ENCODE measurements at regions not wholly inside any gene's neighbourhood (a gene's known extent, or its start where the extent isn't known, plus 50 kb on each side); places are given as distances from the start of the nearest gene placed in this dataset.

- H3K4me3 Mint-ChIP-seq: no peak overlapping the region
- no peaks in the 10 kb centered on the region for H3K4me1 Mint-ChIP-seq
- no peaks in the 10 kb centered on the region for H3K27me3 Mint-ChIP-seq
- H3K9me3 Mint-ChIP-seq: peaks cover 4% of the 10 kb centered on the region
- no peak overlapping the region for H3K27ac Mint-ChIP-seq
- no peaks in the 10 kb centered on the region for H3K36me3 Mint-ChIP-seq (ENCODE audit: low read depth)
- ATAC-seq (replicated peaks): no peak
These were observed 334.7 kb upstream of the DACH1 start for GRCh38 chr13:72201726-72202125.

GRCh38 chr13:72199640-72200039 is 332.6 kb upstream of the DACH1 start:
- no peaks in the 10 kb centered on the region for H3K4me1 Mint-ChIP-seq
- H3K27ac Mint-ChIP-seq: no peak overlapping the region
- H3K27me3 Mint-ChIP-seq: no peaks in the 10 kb centered on the region
- no peak overlapping the region for H3K4me3 Mint-ChIP-seq
- H3K9me3 Mint-ChIP-seq: peaks cover 4% of the 10 kb centered on the region
- ATAC-seq (replicated peaks): no peak
- H3K36me3 Mint-ChIP-seq (ENCODE audit: low read depth): no peaks in the 10 kb centered on the region

DNA sequence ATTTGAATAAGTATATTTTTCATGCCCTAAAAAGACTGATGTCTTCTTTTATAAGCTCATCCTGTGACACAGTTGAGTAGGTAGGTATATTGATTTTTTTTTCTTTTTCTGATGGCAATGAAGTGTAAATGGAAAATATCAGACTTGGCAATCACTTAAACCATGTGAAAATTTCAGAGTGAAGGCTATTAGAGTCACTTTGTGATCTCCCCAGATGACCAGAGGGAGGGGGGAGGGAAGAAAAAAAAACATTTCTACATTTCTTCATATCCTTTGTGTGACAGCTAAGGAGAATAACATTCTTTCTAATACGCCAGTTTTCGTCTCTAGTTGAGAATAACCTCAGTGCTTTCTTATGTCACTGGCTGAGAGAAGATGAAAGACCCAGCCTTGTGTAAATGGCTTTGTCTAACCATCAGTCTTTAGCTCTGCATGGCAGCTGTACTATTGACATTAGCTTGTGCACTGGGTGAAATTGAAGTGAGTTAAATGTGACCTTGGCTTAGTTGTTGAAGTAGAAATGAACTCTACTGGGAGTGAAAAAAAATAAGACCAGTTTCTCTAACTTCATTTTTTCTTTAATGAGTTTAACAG is 332.1 kb upstream of the DACH1 start:
- H3K4me1 Mint-ChIP-seq: no peaks in the 10 kb centered on the region
- H3K4me3 Mint-ChIP-seq: no peak overlapping the region
- peaks cover 4% of the 10 kb centered on the region for H3K9me3 Mint-ChIP-seq
- H3K27me3 Mint-ChIP-seq: no peaks in the 10 kb centered on the region
- no peaks in the 10 kb centered on the region for H3K36me3 Mint-ChIP-seq (ENCODE audit: low read depth)
- ATAC-seq (replicated peaks): no peak
- H3K27ac Mint-ChIP-seq: no peak overlapping the region

GRCh38 chr13:72198042-72198441 is 331.0 kb upstream of the DACH1 start:
- Mint-ChIP-seq H3K27ac (no peak overlapping the region), H3K27me3 (no peaks in the 10 kb centered on the region), H3K4me1 (no peaks in the 10 kb centered on the region), H3K36me3 (ENCODE audit: low read depth) (no peaks in the 10 kb centered on the region), H3K4me3 (no peak overlapping the region), H3K9me3 (peaks cover 4% of the 10 kb centered on the region)
- ATAC-seq (replicated peaks): no peak

DNA sequence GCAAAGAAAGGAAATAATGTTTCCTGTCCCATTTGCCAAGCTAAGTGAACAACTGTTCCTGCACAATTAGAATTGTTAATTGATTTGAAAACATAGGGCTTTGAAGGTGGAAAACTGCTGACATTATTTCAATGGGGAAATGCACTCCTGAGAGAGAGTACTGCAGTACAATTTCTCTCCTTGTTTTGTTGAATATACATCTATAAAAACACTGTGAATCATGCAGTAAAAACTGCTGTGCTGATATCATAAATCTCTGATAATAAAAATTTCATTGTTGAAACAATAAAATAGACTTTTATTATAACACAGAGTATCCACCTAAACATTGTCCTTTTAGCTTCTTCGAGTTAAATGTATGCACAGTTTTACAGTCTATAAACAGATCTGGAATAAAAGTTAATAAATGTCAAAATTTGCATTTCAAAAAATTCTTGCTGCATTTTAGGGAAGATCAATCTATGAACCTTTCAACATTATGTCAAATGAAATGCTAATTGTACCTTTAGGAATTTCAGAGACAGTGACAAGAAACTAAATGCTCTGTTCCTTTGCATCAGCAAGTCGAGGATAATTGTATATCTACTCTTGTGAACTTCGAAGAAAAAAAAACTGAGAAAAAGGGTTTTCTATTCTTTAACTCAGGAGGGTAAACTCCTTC is 328.2 kb upstream of the DACH1 start:
- ATAC-seq (replicated peaks): no peak

DNA sequence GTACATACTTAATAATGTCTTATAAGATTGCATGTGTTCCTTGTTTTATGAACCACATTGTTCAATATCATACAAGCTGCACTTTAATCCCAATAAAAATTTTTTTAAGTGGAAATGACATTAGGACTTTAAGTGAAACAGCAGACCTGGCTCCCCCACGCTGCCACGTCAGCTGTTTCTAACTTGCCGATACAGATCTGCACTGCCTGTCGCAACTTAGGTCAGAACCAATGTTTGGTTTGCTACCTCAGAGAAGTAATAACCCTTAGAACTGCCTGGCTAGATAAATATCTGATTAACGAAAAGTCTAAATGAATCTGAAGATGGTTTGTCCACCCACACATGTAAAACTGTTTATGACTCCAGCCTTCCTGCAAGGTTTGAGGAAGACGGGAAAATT is 327.5 kb upstream of the DACH1 start:
- H3K27ac Mint-ChIP-seq: no peak overlapping the region
- H3K36me3 Mint-ChIP-seq (ENCODE audit: low read depth): no peaks in the 10 kb centered on the region
- H3K4me1 Mint-ChIP-seq: no peaks in the 10 kb centered on the region
- no peak overlapping the region for H3K4me3 Mint-ChIP-seq
- H3K27me3 Mint-ChIP-seq: no peaks in the 10 kb centered on the region
- H3K9me3 Mint-ChIP-seq: peaks cover 4% of the 10 kb centered on the region
- no peak for ATAC-seq (replicated peaks)

More for the DNA sequence above, 328.2 kb upstream of the DACH1 start:
- Mint-ChIP-seq H3K36me3 (ENCODE audit: low read depth) (no peaks in the 10 kb centered on the region), H3K27me3 (no peaks in the 10 kb centered on the region), H3K27ac (no peak overlapping the region), H3K9me3 (peaks cover 4% of the 10 kb centered on the region), H3K4me1 (no peaks in the 10 kb centered on the region), H3K4me3 (no peak overlapping the region)

DNA sequence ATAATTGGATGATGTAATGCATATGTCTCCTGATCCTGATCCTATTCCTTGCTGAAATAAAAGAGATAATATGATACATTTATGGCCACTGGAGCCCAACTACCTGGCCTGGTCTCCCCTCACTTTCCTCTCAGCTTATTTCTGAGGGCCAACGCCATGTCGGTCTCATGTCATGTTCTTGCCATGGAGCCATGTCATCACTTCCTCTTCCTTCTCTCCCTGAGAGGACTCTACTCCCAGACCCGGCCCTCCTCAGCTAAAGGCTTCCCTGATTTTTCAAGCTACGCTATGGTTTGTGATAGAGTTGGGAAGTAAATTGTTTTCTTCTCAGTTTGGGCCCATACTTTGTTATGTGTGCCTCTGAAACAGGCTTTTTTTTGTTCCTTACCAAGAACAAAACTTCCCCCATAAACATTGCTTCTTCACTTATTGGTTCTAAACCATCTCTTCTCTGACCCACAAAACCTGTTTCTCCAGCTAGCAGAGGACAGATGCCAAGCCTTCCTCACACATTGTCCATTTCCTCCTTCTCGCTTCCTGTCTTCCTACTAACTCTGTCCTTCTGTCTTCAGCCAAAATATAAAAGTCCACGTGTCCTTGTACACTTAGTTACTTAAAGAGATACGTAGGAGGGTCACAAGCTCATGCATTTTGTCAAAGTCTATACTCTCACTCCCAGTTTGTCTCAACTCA is 319.9 kb upstream of the DACH1 start:
- no peaks in the 10 kb centered on the region for H3K4me1 Mint-ChIP-seq
- no peak overlapping the region for H3K4me3 Mint-ChIP-seq
- ATAC-seq (replicated peaks): no peak
- H3K9me3 Mint-ChIP-seq: peaks cover 10% of the 10 kb centered on the region
- H3K36me3 Mint-ChIP-seq (ENCODE audit: low read depth): no peaks in the 10 kb centered on the region
- no peaks in the 10 kb centered on the region for H3K27me3 Mint-ChIP-seq
- no peak overlapping the region for H3K27ac Mint-ChIP-seq

DNA sequence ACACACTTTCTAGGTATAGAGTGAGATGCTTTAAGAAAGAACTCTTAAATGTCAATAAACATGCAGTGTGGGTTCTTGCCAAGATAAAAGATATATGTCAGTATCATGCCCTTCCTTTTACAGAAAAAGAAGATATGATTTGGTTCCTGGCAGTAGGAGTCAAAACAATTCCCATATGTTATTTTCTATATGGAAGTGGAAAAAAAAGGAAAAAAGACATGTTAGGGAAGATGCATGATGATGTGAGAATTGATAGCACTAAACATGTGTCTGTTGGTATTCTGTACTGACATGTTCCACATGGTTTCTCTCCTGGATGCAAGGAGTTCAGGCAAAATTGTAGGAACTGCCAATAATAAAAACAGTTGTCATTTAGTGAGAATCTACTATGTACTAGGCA is 318.8 kb upstream of the DACH1 start:
- no peak overlapping the region for H3K27ac Mint-ChIP-seq
- no peaks in the 10 kb centered on the region for H3K36me3 Mint-ChIP-seq (ENCODE audit: low read depth)
- no peaks in the 10 kb centered on the region for H3K27me3 Mint-ChIP-seq

GRCh38 chr13:72181661-72182060 is 314.7 kb upstream of the DACH1 start:
- H3K36me3 Mint-ChIP-seq (ENCODE audit: low read depth): no peaks in the 10 kb centered on the region
- H3K4me1 Mint-ChIP-seq: no peaks in the 10 kb centered on the region
- H3K27me3 Mint-ChIP-seq: no peaks in the 10 kb centered on the region
- H3K9me3 Mint-ChIP-seq: peaks cover 14% of the 10 kb centered on the region
- no peak overlapping the region for H3K27ac Mint-ChIP-seq
- no peak overlapping the region for H3K4me3 Mint-ChIP-seq
- ATAC-seq (replicated peaks): no peak

More for the DNA sequence above, 318.8 kb upstream of the DACH1 start:
- Mint-ChIP-seq H3K4me3 (no peak overlapping the region), H3K4me1 (no peaks in the 10 kb centered on the region), H3K9me3 (peaks cover 10% of the 10 kb centered on the region)
- no peak for ATAC-seq (replicated peaks)

- Mint-ChIP-seq H3K4me1 (no peaks in the 10 kb centered on the region), H3K9me3 (peaks cover 14% of the 10 kb centered on the region), H3K36me3 (ENCODE audit: low read depth) (no peaks in the 10 kb centered on the region), H3K4me3 (no peak overlapping the region), H3K27ac (no peak overlapping the region), H3K27me3 (no peaks in the 10 kb centered on the region)
- no peak for ATAC-seq (replicated peaks)
These were observed 313.4 kb upstream of the DACH1 start for GRCh38 chr13:72180253-72180952.

DNA sequence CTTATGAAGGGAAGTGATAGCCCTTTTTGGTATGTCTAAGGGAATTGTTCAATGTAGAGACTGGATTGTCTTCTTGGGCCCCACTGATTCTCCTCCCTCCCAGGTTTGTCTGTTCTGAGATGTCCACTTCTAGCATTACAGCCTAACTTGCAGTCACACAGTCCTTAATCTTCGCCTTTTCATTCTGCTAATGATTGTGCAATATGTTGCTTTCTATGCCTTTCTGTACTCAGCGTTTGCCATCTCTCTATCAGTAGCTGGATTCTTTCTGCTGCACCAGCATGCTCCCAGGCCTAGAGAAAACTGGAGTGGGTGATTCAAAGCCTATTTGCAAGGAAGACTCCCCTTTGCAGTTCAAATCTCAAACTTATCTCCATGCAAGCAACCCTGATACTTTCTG is 307.5 kb upstream of the DACH1 start:
- H3K4me3 Mint-ChIP-seq: no peak overlapping the region
- no peak overlapping the region for H3K27ac Mint-ChIP-seq
- H3K4me1 Mint-ChIP-seq: no peaks in the 10 kb centered on the region
- no peaks in the 10 kb centered on the region for H3K36me3 Mint-ChIP-seq (ENCODE audit: low read depth)
- peaks cover 3% of the 10 kb centered on the region for H3K9me3 Mint-ChIP-seq
- ATAC-seq (replicated peaks): no peak
- no peaks in the 10 kb centered on the region for H3K27me3 Mint-ChIP-seq

DNA sequence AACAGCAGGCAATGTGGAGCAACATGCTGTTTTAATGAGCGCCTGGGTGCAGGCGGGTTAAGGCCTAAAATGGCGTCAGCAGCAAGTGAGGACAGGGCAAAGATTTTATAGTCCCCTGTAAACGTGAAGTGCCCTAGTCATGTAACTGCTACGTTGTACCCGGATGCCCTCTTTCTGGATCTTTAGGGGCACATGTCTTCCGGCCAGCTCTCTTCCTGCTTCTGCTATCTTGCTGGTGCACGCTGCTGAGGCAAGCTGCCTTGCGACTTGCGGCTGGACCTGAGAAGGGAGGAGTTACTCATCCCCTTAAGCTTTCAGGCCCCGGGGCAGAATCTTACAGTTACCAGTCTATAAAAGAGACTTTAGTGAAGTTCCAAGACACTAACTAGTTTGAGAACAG is 303.6 kb upstream of the DACH1 start:
- Mint-ChIP-seq H3K9me3 (peaks cover 8% of the 10 kb centered on the region), H3K27me3 (peaks cover 3% of the 10 kb centered on the region)
- no peak for ATAC-seq (replicated peaks)

GRCh38 chr13:72168126-72168855 is 301.3 kb upstream of the DACH1 start:
- Mint-ChIP-seq H3K36me3 (ENCODE audit: low read depth) (no peaks in the 10 kb centered on the region), H3K4me1 (no peaks in the 10 kb centered on the region), H3K9me3 (peaks cover 10% of the 10 kb centered on the region), H3K27me3 (peaks cover 3% of the 10 kb centered on the region), H3K4me3 (no peak overlapping the region), H3K27ac (no peak overlapping the region)
- ATAC-seq (replicated peaks): no peak

More for the DNA sequence above, 303.6 kb upstream of the DACH1 start:
- H3K36me3 Mint-ChIP-seq (ENCODE audit: low read depth): no peaks in the 10 kb centered on the region
- H3K27ac Mint-ChIP-seq: no peak overlapping the region
- no peak overlapping the region for H3K4me3 Mint-ChIP-seq
- H3K4me1 Mint-ChIP-seq: no peaks in the 10 kb centered on the region

DNA sequence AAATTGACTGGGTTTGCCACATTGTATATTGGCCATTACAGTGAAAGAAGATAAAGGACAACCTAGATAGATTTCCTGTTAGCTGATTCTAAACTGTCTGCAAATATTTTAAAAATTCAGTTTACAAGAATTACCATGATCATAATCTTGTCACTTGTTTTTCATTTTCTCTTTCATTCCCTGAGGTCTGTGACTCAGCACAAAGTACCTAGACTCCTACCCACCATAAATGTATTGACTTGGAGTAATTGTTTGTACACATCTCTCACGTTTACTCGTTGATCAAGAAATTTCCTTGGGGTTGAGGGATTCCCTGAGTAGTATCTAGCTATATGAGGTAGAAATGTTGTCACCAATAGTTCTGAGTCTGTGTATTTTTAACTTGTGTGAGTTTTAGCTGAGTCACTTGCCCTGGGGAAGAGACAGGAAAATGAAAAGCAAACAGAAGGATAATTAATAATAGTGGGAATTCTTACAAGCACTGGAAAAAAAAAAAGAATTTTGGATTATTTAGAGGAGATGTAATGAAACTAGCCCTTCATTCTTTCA is 299.2 kb upstream of the DACH1 start:
- Mint-ChIP-seq H3K9me3 (peaks cover 10% of the 10 kb centered on the region), H3K4me1 (no peaks in the 10 kb centered on the region), H3K4me3 (no peak overlapping the region), H3K27me3 (peaks cover 3% of the 10 kb centered on the region), H3K27ac (no peak overlapping the region), H3K36me3 (ENCODE audit: low read depth) (no peaks in the 10 kb centered on the region)
- no peak for ATAC-seq (replicated peaks)

All from activated T-helper 17 cell treated with anti-CD3 and anti-CD28 coated beads, Interleukin-2, amount 50 U/mL, for 72 hours (primary cell).